ENCODE measurements at regions not wholly inside any gene's neighbourhood (a gene's known extent, or its start where the extent isn't known, plus 50 kb on each side); places are given as distances from the start of the nearest gene placed in this dataset.

GRCh38 chr2:3914241-3914640, 210.9 kb downstream of the DCDC2C start:
- Histone ChIP-seq H3K9me3 (ENCODE audit: severe bottlenecking) (peaks cover 2% of the 10 kb centered on the region), H3K4me3 (ENCODE audit: low read depth, low read length) (no peak overlapping the region), H3K36me3 (no peaks in the 10 kb centered on the region), H3K27ac (no peak overlapping the region), H3K27me3 (ENCODE audit: insufficient read depth, low read depth, severe bottlenecking) (no peaks in the 10 kb centered on the region)
- no peak for TF ChIP-seq CTCF (IDR thresholded peaks at IDR 0.05; ENCODE audit: low read depth, low read length)
- no peak for DNase-seq

GRCh38 chr2:3927031-3927430, 223.7 kb downstream of the DCDC2C start:
- Histone ChIP-seq H3K9me3 (ENCODE audit: severe bottlenecking) (peaks cover 1% of the 10 kb centered on the region), H3K27me3 (ENCODE audit: insufficient read depth, low read depth, severe bottlenecking) (no peaks in the 10 kb centered on the region), H3K36me3 (no peaks in the 10 kb centered on the region), H3K4me3 (ENCODE audit: low read depth, low read length) (no peak overlapping the region), H3K27ac (no peak overlapping the region)
- DNase-seq = no peak
- TF ChIP-seq CTCF (IDR thresholded peaks at IDR 0.05; ENCODE audit: low read depth, low read length) = no peak

GRCh38 chr2:3929374-3929773, 226.0 kb downstream of the DCDC2C start:
- no peak for DNase-seq
- H3K27me3 ChIP-seq (ENCODE audit: insufficient read depth, low read depth, severe bottlenecking) = no peaks in the 10 kb centered on the region
- no peak overlapping the region for H3K4me3 ChIP-seq (ENCODE audit: low read depth, low read length)
- TF ChIP-seq CTCF (IDR thresholded peaks at IDR 0.05; ENCODE audit: low read depth, low read length) = no peak
- no peak overlapping the region for H3K27ac ChIP-seq
- peaks cover 9% of the 10 kb centered on the region for H3K9me3 ChIP-seq (ENCODE audit: severe bottlenecking)
- H3K36me3 ChIP-seq = no peaks in the 10 kb centered on the region

- Histone ChIP-seq H3K27me3 (ENCODE audit: insufficient read depth, low read depth, severe bottlenecking) (no peaks in the 10 kb centered on the region), H3K36me3 (no peaks in the 10 kb centered on the region), H3K27ac (no peak overlapping the region), H3K4me3 (ENCODE audit: low read depth, low read length) (no peak overlapping the region), H3K9me3 (ENCODE audit: severe bottlenecking) (peaks cover 9% of the 10 kb centered on the region)
- TF ChIP-seq CTCF (IDR thresholded peaks at IDR 0.05; ENCODE audit: low read depth, low read length) = no peak
- DNase-seq = no peak
These were observed 226.9 kb downstream of the DCDC2C start for GRCh38 chr2:3930246-3930645.

GRCh38 chr2:3940661-3941060, 237.3 kb downstream of the DCDC2C start:
- peak; percentile 98 for DNase-seq
- H3K27me3 ChIP-seq (ENCODE audit: insufficient read depth, low read depth, severe bottlenecking) = no peaks in the 10 kb centered on the region
- no peak for TF ChIP-seq CTCF (IDR thresholded peaks at IDR 0.05; ENCODE audit: low read depth, low read length)
- 0 out of 2 replicates have a peak overlapping the region, but pooled peaks have one; percentile 9 for H3K4me3 ChIP-seq (ENCODE audit: low read depth, low read length)
- no peaks in the 10 kb centered on the region for H3K9me3 ChIP-seq (ENCODE audit: severe bottlenecking)
- peak overlapping the region; percentile 77 for H3K27ac ChIP-seq
- no peaks in the 10 kb centered on the region for H3K36me3 ChIP-seq

GRCh38 chr2:3942841-3943240, 239.5 kb downstream of the DCDC2C start:
- DNase-seq = no peak
- peaks cover 2% of the 10 kb centered on the region for H3K9me3 ChIP-seq (ENCODE audit: severe bottlenecking)
- no peak for TF ChIP-seq CTCF (IDR thresholded peaks at IDR 0.05; ENCODE audit: low read depth, low read length)
- no peaks in the 10 kb centered on the region for H3K27me3 ChIP-seq (ENCODE audit: insufficient read depth, low read depth, severe bottlenecking)
- no peak overlapping the region for H3K4me3 ChIP-seq (ENCODE audit: low read depth, low read length)
- no peak overlapping the region for H3K27ac ChIP-seq
- H3K36me3 ChIP-seq = no peaks in the 10 kb centered on the region

Data from WERI-Rb-1 (cell line).